Keratinocyte (primary cell): ENCODE measurements at regions not wholly inside any gene's neighbourhood (a gene's known extent, or its start where the extent isn't known, plus 50 kb on each side); places are given as distances from the start of the nearest gene placed in this dataset.

ENCODE experiments used
- DNase-seq: peaks from one replicate; pipeline ENCODE4 v3.0.0-alpha.2; 2011; ENCODE audit warnings: low read depth, missing footprints, low spot score
- FAIRE-seq: peaks from 2 replicates; lab custom pipeline; 2011; peaks lifted over from hg19 to GRCh38; lab: Jason Lieb, UNC
- H2AFZ ChIP-seq: 2 replicates; pipeline ENCODE4 v1.6.0; 2012; ENCODE audit warnings: low read length, control low read depth, inconsistent platforms; ENCODE audit not compliant: control insufficient read depth
- H3K27ac ChIP-seq: 2 replicates; pipeline ENCODE4 v1.5.1; 2011; ENCODE audit warnings: low read length; ENCODE audit not compliant: control insufficient read depth, insufficient read depth
- H3K27me3 ChIP-seq: 3 replicates; pipeline ENCODE4 v1.6.0; 2011; ENCODE audit warnings: low read length; ENCODE audit not compliant: control insufficient read depth, insufficient read depth; ENCODE audit errors: extremely low read depth
- H3K36me3 ChIP-seq, 2 experiments: 2 replicates in 1 of 2; 3 replicates in 1 of 2; pipeline ENCODE4 v1.5.1; 2011; ENCODE audit warnings: low read length in 2 of 2, mild to moderate bottlenecking in 1 of 2; ENCODE audit not compliant: control insufficient read depth in 2 of 2, insufficient read depth in 2 of 2; ENCODE audit errors: extremely low read depth in 1 of 2
- H3K4me1 ChIP-seq: 3 replicates; pipeline ENCODE4 v1.5.1; 2011; ENCODE audit warnings: low read length; ENCODE audit not compliant: control insufficient read depth, insufficient read depth; ENCODE audit errors: extremely low read depth
- H3K4me2 ChIP-seq: 3 replicates; pipeline ENCODE4 v1.6.0; 2011; ENCODE audit warnings: low read depth, low read length; ENCODE audit not compliant: control insufficient read depth, insufficient read depth; ENCODE audit errors: extremely low read depth
- H3K4me3 ChIP-seq, 3 experiments: fragments of 200-600 bp in 1 of 3; sonication (generic) in 1 of 3; 2 replicates in 2 of 3; 3 replicates in 1 of 3; pipeline ENCODE4 v1.5.1; 2011 to 2016; ENCODE audit warnings: low read length in 3 of 3, mild to moderate bottlenecking in 3 of 3, control low read depth in 2 of 3, inconsistent platforms in 1 of 3, low read depth in 1 of 3, mixed read lengths in 1 of 3, mixed run types in 1 of 3, moderate library complexity in 1 of 3; ENCODE audit not compliant: control insufficient read depth in 2 of 3, insufficient read depth in 2 of 3; ENCODE audit errors: extremely low read depth in 1 of 3
- H3K79me2 ChIP-seq: 2 replicates; pipeline ENCODE4 v1.6.0; 2012; ENCODE audit warnings: low read length; ENCODE audit not compliant: control insufficient read depth, insufficient read depth
- H3K9ac ChIP-seq: 3 replicates; pipeline ENCODE4 v1.6.0; 2011; ENCODE audit warnings: low read length; ENCODE audit not compliant: control insufficient read depth, insufficient read depth; ENCODE audit errors: extremely low read depth
- H3K9me1 ChIP-seq: 3 replicates; pipeline ENCODE4 v1.6.0; 2011; ENCODE audit warnings: low read length; ENCODE audit not compliant: control insufficient read depth, insufficient read depth; ENCODE audit errors: extremely low read depth
- H3K9me3 ChIP-seq: 2 replicates; pipeline ENCODE4 v1.5.1; 2012; ENCODE audit warnings: low read depth, low read length; ENCODE audit not compliant: control insufficient read depth
- H4K20me1 ChIP-seq: 3 replicates; pipeline ENCODE4 v1.6.0; 2011; ENCODE audit warnings: low read length; ENCODE audit not compliant: control insufficient read depth, insufficient read depth; ENCODE audit errors: extremely low read depth
- CTCF ChIP-seq, 3 experiments: IDR thresholded peaks in 1 of 3; conservative IDR thresholded peaks in 1 of 3; optimal IDR thresholded peaks in 1 of 3; 2 replicates in 2 of 3; 3 replicates in 1 of 3; pipeline versions ENCODE3 to v1.5.1; 2011; ENCODE audit warnings: low read length in 3 of 3, mild to moderate bottlenecking in 3 of 3, moderate library complexity in 2 of 3, control low read depth in 1 of 3, inconsistent platforms in 1 of 3; ENCODE audit not compliant: insufficient read depth in 2 of 3; ENCODE audit errors: extremely low read depth in 1 of 3
- EZH2 ChIP-seq: IDR thresholded peaks from one replicate; pipeline ENCODE4 v1.6.1; 2012; ENCODE audit warnings: inconsistent platforms, mild to moderate bottlenecking, low read length, moderate library complexity
- dilution Hi-C: fragments of 300-500 bp; cut with MboI; formaldehyde crosslinking; loops from one replicate; pipeline ENCODE4 v1.7.0; 2020; ENCODE audit warnings: low sequenced_read_pairs; ENCODE audit not compliant: extremely low pct_ligation_motif_present

- dilution Hi-C loops = no loop called here
- no peak for FAIRE-seq
Measured at GRCh38 chr2:125364192-125364983, 1291.6 kb upstream of the GYPC start.

GRCh38 chr2:125364984-125365265 is 1291.0 kb upstream of the GYPC start:
- Histone ChIP-seq H3K27me3 (no peaks in the 10 kb centered on the region), H3K9ac (no peak overlapping the region), H4K20me1 (no peaks in the 10 kb centered on the region), H3K9me1 (no peaks in the 10 kb centered on the region), H3K36me3 (no peaks in the 10 kb centered on the region), H3K4me1 (no peaks in the 10 kb centered on the region), H3K4me3 (no peak overlapping the region), H3K9me3 (no peaks in the 10 kb centered on the region), H2AFZ (no peak overlapping the region), H3K4me2 (no peak overlapping the region), H3K79me2 (no peaks in the 10 kb centered on the region), H3K27ac (no peak overlapping the region)
- dilution Hi-C loops = no loop called here
- no peak for FAIRE-seq
- DNase-seq = no peak
- TF ChIP-seq EZH2 (no peak), CTCF (optimal IDR thresholded peaks at IDR 0.05 in 1 of 3, IDR thresholded peaks at IDR 0.05 in 1 of 3, conservative IDR thresholded peaks at IDR 0.05 in 1 of 3; ENCODE audit: extremely low read depth in 1 of 3, insufficient read depth in 2 of 3, low read length in 3 of 3) (no peak)

More at GRCh38 chr2:125364192-125364983, 1291.6 kb upstream of the GYPC start:
- Histone ChIP-seq H3K4me1 (no peaks in the 10 kb centered on the region), H3K4me3 (no peak overlapping the region), H4K20me1 (no peaks in the 10 kb centered on the region), H3K9me3 (no peaks in the 10 kb centered on the region), H3K79me2 (no peaks in the 10 kb centered on the region), H3K9me1 (no peaks in the 10 kb centered on the region), H3K9ac (no peak overlapping the region), H3K36me3 (no peaks in the 10 kb centered on the region), H3K27me3 (no peaks in the 10 kb centered on the region), H3K27ac (no peak overlapping the region), H2AFZ (no peak overlapping the region), H3K4me2 (no peak overlapping the region)
- no peak for TF ChIP-seq CTCF (optimal IDR thresholded peaks at IDR 0.05 in 1 of 3, IDR thresholded peaks at IDR 0.05 in 1 of 3, conservative IDR thresholded peaks at IDR 0.05 in 1 of 3; ENCODE audit: extremely low read depth in 1 of 3, insufficient read depth in 2 of 3, low read length in 3 of 3)
- TF ChIP-seq EZH2 = no peak
- DNase-seq = no peak
